HepG2 (cell line): ENCODE measurements at regions not wholly inside any gene's neighbourhood (a gene's known extent, or its start where the extent isn't known, plus 50 kb on each side); places are given as distances from the start of the nearest gene placed in this dataset.

Experiments
- DMAP1 ChIP-seq: IDR thresholded peaks from 2 replicates; pipeline ENCODE4 v1.6.1; 2016
- ETV5 ChIP-seq: IDR thresholded peaks from 2 replicates; pipeline ENCODE4 v1.6.1; 2018; ENCODE audit warnings: missing biosample characterization, missing genetic modification reagents, inconsistent platforms, borderline replicate concordance
- HINFP ChIP-seq: sonication (generic); formaldehyde crosslinking; IDR thresholded peaks from 2 replicates; pipeline ENCODE4 v1.4.0; 2020; ENCODE audit warnings: low read depth, mild to moderate bottlenecking, missing genetic modification reagents
- HMGXB4 ChIP-seq, 2 experiments: sonication (generic) in 1 of 2; formaldehyde crosslinking in 1 of 2; IDR thresholded peaks; 2 replicates each; pipeline versions ENCODE4 v1.4.0 to v1.6.1; 2018 to 2020; ENCODE audit warnings: missing genetic modification reagents in 2 of 2, borderline replicate concordance in 1 of 2, low read depth in 1 of 2, mild to moderate bottlenecking in 1 of 2, missing biosample characterization in 1 of 2
- IKZF1 ChIP-seq: fragments of 450-650 bp; IDR thresholded peaks from 2 replicates; pipeline ENCODE4 v1.7.1; 2016
- ISX ChIP-seq: sonication (generic); formaldehyde crosslinking; conservative IDR thresholded peaks from 2 replicates; pipeline ENCODE4 v1.5.0; 2020; ENCODE audit warnings: missing genetic modification reagents
- MIER2 ChIP-seq: IDR thresholded peaks from 2 replicates; pipeline ENCODE4 v1.6.1; 2016; ENCODE audit warnings: missing biosample characterization, missing genetic modification reagents
- MZF1 ChIP-seq: sonication (generic); formaldehyde crosslinking; IDR thresholded peaks from 2 replicates; pipeline ENCODE4 v1.8.1; 2023; ENCODE audit warnings: mild to moderate bottlenecking, missing genetic modification reagents, borderline replicate concordance
- NR2F1 ChIP-seq, 2 experiments: fragments of 450-650 bp in 1 of 2; formaldehyde crosslinking in 1 of 2; IDR thresholded peaks; 2 replicates each; pipeline versions ENCODE4 v1.5.0 to v1.6.1; 2016 to 2020; ENCODE audit warnings: mild to moderate bottlenecking in 1 of 2, missing compliant biosample characterization in 1 of 2, missing genetic modification reagents in 1 of 2, moderate library complexity in 1 of 2
- POLR2AphosphoS5 ChIP-seq: IDR thresholded peaks from 2 replicates; pipeline ENCODE4 v1.6.1; 2012; ENCODE audit warnings: low read depth, low read length
- SCMH1 ChIP-seq: sonication (generic); formaldehyde crosslinking; IDR thresholded peaks from 2 replicates; pipeline ENCODE4 v1.9.0; 2021; ENCODE audit warnings: missing genetic modification reagents, mild to moderate bottlenecking, borderline replicate concordance
- SMC3 ChIP-seq: IDR thresholded peaks from 2 replicates; pipeline ENCODE4 v1.6.1; 2011; ENCODE audit warnings: low read length, improper control_type of control experiment
- STAT5B ChIP-seq: sonication (generic); formaldehyde crosslinking; IDR thresholded peaks from 2 replicates; pipeline ENCODE4 v1.4.0; 2020; ENCODE audit warnings: missing genetic modification reagents
- TEAD2 ChIP-seq: sonication (generic); formaldehyde crosslinking; IDR thresholded peaks from 2 replicates; pipeline ENCODE4 v1.9.0; 2021; ENCODE audit warnings: missing genetic modification reagents
- TP53 ChIP-seq: sonication (generic); formaldehyde crosslinking; conservative IDR thresholded peaks from 2 replicates; pipeline ENCODE4 v1.4.0; 2020; ENCODE audit warnings: missing genetic modification reagents
- ZBTB1 ChIP-seq: sonication (generic); formaldehyde crosslinking; IDR thresholded peaks from 2 replicates; pipeline ENCODE4 v1.4.0; 2020; ENCODE audit warnings: missing genetic modification reagents, borderline replicate concordance
- ZFP36L2 ChIP-seq: sonication (generic); formaldehyde crosslinking; IDR thresholded peaks from 2 replicates; pipeline ENCODE4 v1.4.0; 2020; ENCODE audit warnings: missing genetic modification reagents
- ZFP37 ChIP-seq: sonication (generic); formaldehyde crosslinking; IDR thresholded peaks from 2 replicates; pipeline ENCODE4 v1.4.0; 2020; ENCODE audit warnings: missing genetic modification reagents, borderline replicate concordance
- ZMYM4 ChIP-seq: sonication (generic); formaldehyde crosslinking; IDR thresholded peaks from 2 replicates; pipeline ENCODE4 v1.8.1; 2023; ENCODE audit warnings: mild to moderate bottlenecking, missing genetic modification reagents
- ZNF12 ChIP-seq: sonication (generic); formaldehyde crosslinking; IDR thresholded peaks from 2 replicates; pipeline ENCODE4 v1.5.0; 2020; ENCODE audit warnings: missing genetic modification reagents
- ZNF232 ChIP-seq: sonication (generic); formaldehyde crosslinking; IDR thresholded peaks from 2 replicates; pipeline ENCODE4 v1.4.0; 2020; ENCODE audit warnings: missing genetic modification reagents, borderline replicate concordance
- ZNF766 ChIP-seq: sonication (generic); formaldehyde crosslinking; IDR thresholded peaks from 2 replicates; pipeline ENCODE4 v1.5.0; 2020; ENCODE audit warnings: missing genetic modification reagents, borderline replicate concordance
- ZNF878 ChIP-seq: sonication (generic); formaldehyde crosslinking; IDR thresholded peaks from 2 replicates; pipeline ENCODE4 v1.8.1; 2023; ENCODE audit warnings: mild to moderate bottlenecking, missing genetic modification reagents, moderate library complexity
- TF ChIP-seq, protein P1 (sequence below): sonication (generic); formaldehyde crosslinking; conservative IDR thresholded peaks from 2 replicates; pipeline ENCODE4 v1.8.0; 2022; ENCODE audit warnings: missing genetic modification reagents

GRCh38 chr1:4267381-4268261 lies 367.5 kb upstream of the C1orf174 start (continued):
- no peak for TF ChIP-seq ZFP36L2
- TF ChIP-seq ETV5 (CRISPR knock-in tag) = peak; percentile 93
- TF ChIP-seq SCMH1 (CRISPR knock-in tag) = no peak
- no peak for TF ChIP-seq TEAD2 (CRISPR knock-in tag)
- peak; percentile 58; the same call in 1 of the 2 replicates for TF ChIP-seq DMAP1
- TF ChIP-seq POLR2AphosphoS5 = peak; percentile 72
- TF ChIP-seq STAT5B (CRISPR knock-in tag) = no peak
- TF ChIP-seq ZNF878 (CRISPR knock-in tag) = peak; percentile 80; the same call in 1 of the 2 replicates
- no peak for TF ChIP-seq ZNF232 (CRISPR knock-in tag)
- no peak for TF ChIP-seq ZNF766 (CRISPR knock-in tag)
- TF ChIP-seq ZNF12 (CRISPR knock-in tag) = no peak
- TF ChIP-seq, protein P1, sequence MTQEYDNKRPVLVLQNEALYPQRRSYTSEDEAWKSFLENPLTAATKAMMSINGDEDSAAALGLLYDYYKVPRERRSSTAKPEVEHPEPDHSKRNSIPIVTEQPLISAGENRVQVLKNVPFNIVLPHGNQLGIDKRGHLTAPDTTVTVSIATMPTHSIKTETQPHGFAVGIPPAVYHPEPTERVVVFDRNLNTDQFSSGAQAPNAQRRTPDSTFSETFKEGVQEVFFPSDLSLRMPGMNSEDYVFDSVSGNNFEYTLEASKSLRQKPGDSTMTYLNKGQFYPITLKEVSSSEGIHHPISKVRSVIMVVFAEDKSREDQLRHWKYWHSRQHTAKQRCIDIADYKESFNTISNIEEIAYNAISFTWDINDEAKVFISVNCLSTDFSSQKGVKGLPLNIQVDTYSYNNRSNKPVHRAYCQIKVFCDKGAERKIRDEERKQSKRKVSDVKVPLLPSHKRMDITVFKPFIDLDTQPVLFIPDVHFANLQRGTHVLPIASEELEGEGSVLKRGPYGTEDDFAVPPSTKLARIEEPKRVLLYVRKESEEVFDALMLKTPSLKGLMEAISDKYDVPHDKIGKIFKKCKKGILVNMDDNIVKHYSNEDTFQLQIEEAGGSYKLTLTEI (CRISPR knock-in tag) = no peak
- no peak for TF ChIP-seq MZF1 (CRISPR knock-in tag)
- TF ChIP-seq HINFP (CRISPR knock-in tag) = 0 out of 2 replicates have a peak, but pooled peaks have one; percentile 25
- no peak; a peak in 1 of 4 replicates for TF ChIP-seq HMGXB4 (CRISPR knock-in tag; IDR thresholded peaks at IDR 0.05; ENCODE audit: borderline replicate concordance in 1 of 2, low read depth in 1 of 2)
- TF ChIP-seq ZBTB1 (CRISPR knock-in tag) = no peak
- no peak for TF ChIP-seq ZFP37 (CRISPR knock-in tag)
- no peak for TF ChIP-seq ISX (CRISPR knock-in tag)
- TF ChIP-seq MIER2 = no peak; the same call in 1 of the 2 replicates
- peak; percentile 76 for TF ChIP-seq ZMYM4
- peak in 1 of 2 experiments; percentile 20; a peak in 2 of 4 replicates for TF ChIP-seq NR2F1 (CRISPR knock-in tag; IDR thresholded peaks at IDR 0.05)
- TF ChIP-seq TP53 (CRISPR knock-in tag) = no peak
- no peak for TF ChIP-seq IKZF1
- TF ChIP-seq SMC3 = no peak
